T-helper 2 cell treated with Interferon-gamma antibody and Interleukin-4, amounts not matched to agents 5 μg/mL and 100 μg/mL, for 36 hours (primary cell): ENCODE measurements at regions not wholly inside any gene's neighbourhood (a gene's known extent, or its start where the extent isn't known, plus 50 kb on each side); places are given as distances from the start of the nearest gene placed in this dataset.

Experiments used
- DNase-seq: peaks from one replicate; pipeline ENCODE4 v3.0.0; 2021; ENCODE audit warnings: low spot score
- H3K27ac Mint-ChIP-seq: one replicate; pipeline ENCODE4 v1.8.0; 2021; ENCODE audit warnings: mild to moderate bottlenecking, mixed read lengths
- H3K27me3 Mint-ChIP-seq: one replicate; pipeline ENCODE4 v1.8.0; 2021; ENCODE audit warnings: low read depth, mixed read lengths
- H3K36me3 Mint-ChIP-seq: one replicate; pipeline ENCODE4 v1.8.0; 2021; ENCODE audit warnings: low read depth, mixed read lengths
- H3K4me1 Mint-ChIP-seq: one replicate; pipeline ENCODE4 v1.8.0; 2021; ENCODE audit warnings: low read depth, mixed read lengths
- H3K4me3 Mint-ChIP-seq: one replicate; pipeline ENCODE4 v1.8.0; 2022; ENCODE audit warnings: mild to moderate bottlenecking, moderate library complexity, mixed read lengths
- H3K9me3 Mint-ChIP-seq: one replicate; pipeline ENCODE4 v1.8.0; 2021; ENCODE audit warnings: mixed read lengths

DNA sequence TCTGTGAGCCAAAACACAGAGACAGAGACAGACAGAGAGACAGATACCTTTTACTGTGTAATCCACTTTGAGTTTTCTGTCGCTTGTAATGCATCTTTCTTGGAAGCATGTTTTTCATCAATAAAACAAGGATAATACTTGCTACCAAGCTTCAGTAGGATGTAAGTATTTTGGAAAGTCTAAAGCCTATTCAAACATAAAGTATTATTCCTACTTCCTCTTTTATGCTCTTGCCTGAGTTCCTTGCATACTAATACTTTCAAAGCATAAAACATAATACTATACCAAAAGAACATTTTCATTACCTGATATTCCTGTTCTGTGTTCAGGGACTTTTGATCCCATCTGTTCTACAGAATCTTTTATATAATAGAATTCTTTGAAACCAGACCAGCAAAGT is 64.5 kb upstream of the SLC30A5 start:
- Mint-ChIP-seq H3K4me1 (no peaks in the 10 kb centered on the region), H3K27ac (no peak overlapping the region), H3K27me3 (peaks cover 33% of the 10 kb centered on the region), H3K4me3 (no peak overlapping the region), H3K9me3 (no peaks in the 10 kb centered on the region), H3K36me3 (no peaks in the 10 kb centered on the region)
- no peak for DNase-seq

DNA sequence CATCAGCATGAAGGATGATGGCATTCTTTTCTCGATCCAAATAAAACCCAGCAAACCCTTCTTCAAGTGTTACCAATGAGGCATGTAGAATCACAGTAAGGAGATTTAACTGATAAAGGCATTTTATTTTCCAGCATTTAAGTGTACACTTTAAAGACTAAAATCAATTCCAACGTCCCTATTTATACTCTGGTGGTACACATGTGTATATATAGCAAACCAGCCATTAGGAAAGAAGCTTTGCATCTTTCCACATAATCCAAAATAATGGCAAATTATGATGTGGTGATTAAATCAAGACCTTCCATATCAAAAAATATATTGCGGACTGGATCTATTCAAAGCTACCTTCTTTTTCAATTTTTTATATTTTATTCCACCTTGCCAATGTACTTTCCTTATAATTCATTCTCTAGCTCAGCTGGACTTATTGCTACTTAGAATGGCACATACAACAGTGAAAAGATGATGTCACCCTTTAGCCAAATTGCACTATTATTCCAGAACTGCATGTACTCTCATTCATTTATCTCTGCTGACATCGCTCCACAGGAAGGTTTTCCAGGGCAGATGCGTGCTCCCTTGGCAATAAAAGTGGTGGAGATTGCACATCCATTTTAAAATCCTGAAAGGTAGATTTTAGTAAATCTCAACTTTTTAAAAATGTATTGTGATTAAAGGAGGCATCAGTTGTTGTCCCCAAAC is 63.3 kb upstream of the SLC30A5 start:
- no peak for DNase-seq
- H3K9me3 Mint-ChIP-seq: no peaks in the 10 kb centered on the region
- no peaks in the 10 kb centered on the region for H3K4me1 Mint-ChIP-seq
- no peaks in the 10 kb centered on the region for H3K36me3 Mint-ChIP-seq
- H3K4me3 Mint-ChIP-seq: no peak overlapping the region
- peaks cover 30% of the 10 kb centered on the region for H3K27me3 Mint-ChIP-seq
- no peak overlapping the region for H3K27ac Mint-ChIP-seq

DNA sequence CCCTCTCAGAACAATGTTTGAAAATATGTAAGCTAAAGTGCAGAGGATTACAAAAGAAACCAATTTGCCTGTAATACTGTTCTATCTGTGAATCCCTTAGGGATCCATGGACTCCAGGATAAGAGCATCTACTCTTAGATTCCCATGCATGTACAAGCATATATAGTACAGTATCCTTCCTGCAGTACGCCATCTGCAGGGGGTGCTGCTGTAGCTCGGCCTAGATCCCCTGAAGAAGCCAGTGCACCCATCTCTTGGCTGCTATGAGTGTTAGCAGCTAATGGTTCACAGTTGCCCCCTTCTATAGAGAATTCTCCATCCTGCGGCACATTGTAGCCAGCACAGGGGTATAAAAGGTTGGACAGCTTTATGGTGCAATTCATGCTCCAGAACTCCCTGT is 61.8 kb upstream of the SLC30A5 start:
- H3K9me3 Mint-ChIP-seq: no peaks in the 10 kb centered on the region
- H3K27me3 Mint-ChIP-seq: peaks cover 34% of the 10 kb centered on the region
- no peak for DNase-seq
- H3K36me3 Mint-ChIP-seq: no peaks in the 10 kb centered on the region
- H3K27ac Mint-ChIP-seq: no peak overlapping the region
- no peak overlapping the region for H3K4me3 Mint-ChIP-seq
- no peaks in the 10 kb centered on the region for H3K4me1 Mint-ChIP-seq

DNA sequence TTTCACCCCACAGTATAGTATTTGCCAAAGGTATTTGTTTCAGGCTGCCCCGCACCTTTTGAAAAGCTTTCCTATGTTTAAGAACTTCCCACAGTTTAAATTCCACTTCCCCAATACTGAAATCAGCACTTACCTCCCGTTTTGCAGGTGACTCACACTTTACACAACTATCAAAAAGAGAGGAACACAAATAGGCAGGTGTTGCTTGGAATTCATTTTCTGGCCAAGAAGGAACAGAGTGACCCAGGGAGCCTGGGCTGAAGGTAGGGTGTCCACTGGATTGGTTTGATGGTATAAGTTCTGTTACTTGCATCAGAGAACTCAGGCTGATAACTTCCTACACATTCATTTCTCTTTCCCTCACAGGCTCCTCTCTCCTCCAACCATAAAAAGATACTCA is 60.1 kb upstream of the SLC30A5 start:
- H3K36me3 Mint-ChIP-seq: no peaks in the 10 kb centered on the region
- no peak overlapping the region for H3K4me3 Mint-ChIP-seq
- DNase-seq: no peak
- no peak overlapping the region for H3K27ac Mint-ChIP-seq
- H3K9me3 Mint-ChIP-seq: no peaks in the 10 kb centered on the region
- H3K27me3 Mint-ChIP-seq: peaks cover 26% of the 10 kb centered on the region
- H3K4me1 Mint-ChIP-seq: no peaks in the 10 kb centered on the region

DNA sequence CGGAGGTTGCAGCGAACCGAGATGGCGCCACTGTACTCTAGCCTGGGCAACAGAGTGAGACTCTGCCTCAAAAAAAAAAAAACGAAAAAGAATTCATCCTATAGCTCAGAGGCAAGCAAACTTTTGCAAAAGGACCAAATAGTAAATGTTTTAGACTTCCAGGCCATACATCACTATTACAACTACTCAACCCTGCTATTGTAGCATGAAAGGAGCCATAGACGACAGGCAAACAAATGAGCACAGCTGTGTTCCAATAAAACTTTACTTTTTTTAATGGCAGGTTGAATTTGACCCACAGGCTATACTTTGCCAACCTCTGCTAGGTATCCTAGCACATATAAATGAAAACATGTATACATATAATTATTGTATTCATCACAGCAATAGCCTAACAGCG is 58.9 kb upstream of the SLC30A5 start:
- Mint-ChIP-seq H3K27ac (no peak overlapping the region), H3K9me3 (no peaks in the 10 kb centered on the region), H3K36me3 (no peaks in the 10 kb centered on the region), H3K4me3 (no peak overlapping the region), H3K4me1 (no peaks in the 10 kb centered on the region), H3K27me3 (peaks cover 20% of the 10 kb centered on the region)
- no peak for DNase-seq

DNA sequence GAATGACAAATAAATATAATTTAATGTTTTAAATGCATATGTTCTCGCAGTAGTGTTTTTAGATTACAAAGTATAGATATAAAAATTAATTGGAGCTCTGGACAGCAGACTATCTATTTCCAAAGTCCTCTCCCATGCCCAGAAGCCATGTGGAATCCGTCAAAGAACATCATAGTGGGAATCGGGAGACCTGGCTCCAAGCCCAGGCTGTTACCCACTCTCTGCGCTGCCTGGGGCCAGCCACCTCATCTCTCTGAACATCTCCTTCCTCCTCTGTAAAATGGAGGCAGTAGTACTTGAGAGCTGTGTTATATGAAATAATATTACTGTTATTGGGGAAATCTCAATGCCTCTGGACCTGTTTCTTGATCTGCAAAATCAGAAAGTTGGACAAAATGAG is 58.1 kb upstream of the SLC30A5 start:
- Mint-ChIP-seq H3K36me3 (no peaks in the 10 kb centered on the region), H3K4me1 (peaks cover 2% of the 10 kb centered on the region), H3K4me3 (no peak overlapping the region), H3K27me3 (peaks cover 16% of the 10 kb centered on the region), H3K27ac (no peak overlapping the region), H3K9me3 (no peaks in the 10 kb centered on the region)
- DNase-seq: no peak

DNA sequence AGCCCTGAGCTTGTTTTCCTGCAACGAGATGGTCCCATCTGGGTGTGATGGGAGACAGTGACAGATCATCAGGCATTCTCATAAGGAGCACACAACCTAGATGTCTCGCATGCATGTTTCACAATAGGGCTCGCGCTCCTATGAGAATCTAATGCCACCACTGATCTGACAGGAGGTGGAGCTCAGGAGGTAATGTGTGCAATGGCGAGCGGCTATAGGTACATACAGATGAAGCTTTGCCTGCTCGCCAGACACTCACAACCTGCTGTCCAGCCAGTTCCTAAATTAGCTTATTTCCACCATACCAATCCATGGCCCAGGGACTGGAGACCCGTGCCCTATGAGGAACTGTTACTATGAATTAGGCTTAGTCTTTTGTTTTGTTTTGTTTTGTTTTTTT is 55.3 kb upstream of the SLC30A5 start:
- peaks cover 4% of the 10 kb centered on the region for H3K27me3 Mint-ChIP-seq
- H3K9me3 Mint-ChIP-seq: no peaks in the 10 kb centered on the region
- H3K4me3 Mint-ChIP-seq: no peak overlapping the region
- H3K36me3 Mint-ChIP-seq: no peaks in the 10 kb centered on the region
- DNase-seq: no peak
- H3K27ac Mint-ChIP-seq: no peak overlapping the region
- H3K4me1 Mint-ChIP-seq: peaks cover 2% of the 10 kb centered on the region

DNA sequence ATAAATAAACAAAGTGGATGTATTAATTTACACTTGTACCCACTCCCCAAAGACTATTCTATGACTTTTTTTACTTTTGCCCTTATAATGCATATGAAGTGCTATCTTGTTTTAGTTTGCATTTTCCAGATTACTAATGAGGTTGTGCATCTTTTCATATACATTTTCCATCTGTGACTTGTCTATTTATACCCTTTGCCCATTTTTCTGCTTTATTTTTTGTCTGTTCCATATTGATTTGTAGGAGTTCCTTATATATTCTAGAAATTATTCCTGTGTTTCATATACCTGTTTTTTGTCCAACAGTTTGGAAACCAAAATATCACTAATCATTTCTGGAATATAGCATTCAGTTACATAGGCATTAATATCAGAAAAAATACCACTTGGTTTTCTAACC is 54.0 kb upstream of the SLC30A5 start:
- no peaks in the 10 kb centered on the region for H3K9me3 Mint-ChIP-seq
- peaks cover 4% of the 10 kb centered on the region for H3K27me3 Mint-ChIP-seq
- H3K27ac Mint-ChIP-seq: no peak overlapping the region
- H3K36me3 Mint-ChIP-seq: no peaks in the 10 kb centered on the region
- peaks cover 2% of the 10 kb centered on the region for H3K4me1 Mint-ChIP-seq
- H3K4me3 Mint-ChIP-seq: no peak overlapping the region
- DNase-seq: no peak

DNA sequence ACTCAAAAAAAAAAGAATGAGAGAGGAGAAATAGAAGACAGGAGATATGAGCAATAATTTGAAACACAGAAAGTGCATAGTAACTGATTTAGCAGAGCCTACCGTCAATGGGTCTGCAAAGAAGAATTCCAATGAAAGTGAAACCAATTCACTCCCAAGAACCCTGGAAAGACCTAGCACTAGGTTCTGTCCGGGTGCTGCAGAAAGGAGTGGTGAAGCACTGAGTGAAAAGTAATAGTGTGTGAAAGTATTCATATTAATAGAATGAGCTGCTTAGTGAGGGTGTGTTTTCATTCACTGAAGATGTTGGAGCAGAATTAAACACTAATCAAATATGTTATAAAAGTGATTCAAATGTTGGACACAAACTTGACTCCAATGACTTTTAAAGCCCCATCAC is 51.3 kb upstream of the SLC30A5 start:
- Mint-ChIP-seq H3K36me3 (no peaks in the 10 kb centered on the region), H3K4me3 (no peak overlapping the region), H3K27me3 (no peaks in the 10 kb centered on the region), H3K27ac (no peak overlapping the region), H3K4me1 (peaks cover 2% of the 10 kb centered on the region), H3K9me3 (no peaks in the 10 kb centered on the region)
- DNase-seq: no peak

DNA sequence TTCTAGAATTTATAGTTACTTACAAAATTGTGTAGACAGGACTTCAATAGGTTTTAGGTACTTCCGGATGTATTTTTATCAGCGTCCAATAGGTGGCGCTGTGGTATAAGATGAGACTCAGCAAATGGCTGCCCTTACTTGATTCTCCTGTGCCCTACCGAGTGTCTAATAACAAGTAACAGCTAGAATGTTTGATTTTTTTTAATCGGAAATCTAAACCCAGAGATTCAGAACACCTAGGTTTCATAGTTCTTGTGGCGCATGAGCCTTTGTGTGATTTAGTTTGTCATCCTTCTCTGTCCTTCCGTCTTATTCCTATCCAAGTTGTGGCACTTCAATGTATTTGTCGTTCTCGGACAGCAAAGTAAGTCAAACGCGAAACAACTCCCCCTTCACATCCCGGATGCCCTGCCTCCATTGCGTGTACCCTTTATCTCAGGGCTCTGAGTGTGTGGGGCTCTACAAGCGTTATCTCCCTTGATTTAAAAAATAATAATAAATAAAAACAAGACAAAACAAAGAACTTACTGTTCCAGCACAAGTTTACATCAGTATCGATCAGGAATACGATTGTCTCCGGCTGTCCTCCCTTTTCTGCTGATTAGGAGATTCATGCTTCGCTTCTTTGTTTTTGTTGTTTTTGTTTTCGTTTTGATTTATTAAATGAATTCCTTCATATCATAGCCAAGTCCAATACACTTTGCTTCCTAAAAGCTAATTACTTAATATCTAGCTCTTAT is 50.7 kb upstream of the SLC30A5 start:
- H3K9me3 Mint-ChIP-seq: no peaks in the 10 kb centered on the region
- peaks cover 2% of the 10 kb centered on the region for H3K4me1 Mint-ChIP-seq
- peak overlapping the region; percentile 89 for H3K27ac Mint-ChIP-seq
- no peaks in the 10 kb centered on the region for H3K27me3 Mint-ChIP-seq
- H3K36me3 Mint-ChIP-seq: no peaks in the 10 kb centered on the region
- DNase-seq: peak; percentile 74
- H3K4me3 Mint-ChIP-seq: peak overlapping the region; percentile 87

DNA sequence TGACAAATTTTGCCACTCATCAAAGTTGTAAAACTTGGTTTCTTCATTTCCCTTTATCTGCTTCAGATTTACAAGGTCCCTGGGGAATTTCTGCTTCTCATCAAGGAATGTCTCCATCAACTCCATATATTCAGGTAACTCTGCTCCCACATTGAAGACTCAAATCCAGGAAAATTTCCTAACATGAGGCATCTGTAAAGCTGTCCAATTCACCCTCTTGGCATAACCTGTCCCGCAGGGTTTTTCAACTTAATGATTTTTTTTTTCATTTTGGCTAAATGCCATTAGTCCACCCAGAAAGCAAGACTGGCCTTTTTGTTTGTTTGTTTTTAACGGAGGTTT is 50.2 kb upstream of the SLC30A5 start:
- Mint-ChIP-seq H3K36me3 (no peaks in the 10 kb centered on the region), H3K9me3 (no peaks in the 10 kb centered on the region), H3K4me3 (peak overlapping the region; percentile 87), H3K27ac (peak overlapping the region; percentile 31), H3K27me3 (no peaks in the 10 kb centered on the region), H3K4me1 (peaks cover 2% of the 10 kb centered on the region)
- no peak for DNase-seq
